CD14-positive monocyte (primary cell): ENCODE measurements at regions not wholly inside any gene's neighbourhood (a gene's known extent, or its start where the extent isn't known, plus 50 kb on each side); places are given as distances from the start of the nearest gene placed in this dataset.

ENCODE experiments used
- DNase-seq, 3 donors: peaks; one replicate each; pipeline ENCODE4 v3.0.0-alpha.2; 2011 to 2022
- H2AFZ ChIP-seq: 2 replicates; pipeline ENCODE4 v1.6.0; 2012; ENCODE audit warnings: mild to moderate bottlenecking, low read depth, low read length, inconsistent platforms; ENCODE audit not compliant: insufficient read depth, poor library complexity, severe bottlenecking
- H3K27ac ChIP-seq, 2 donors: 1 replicate in 1 of 2; 2 replicates in 1 of 2; pipeline ENCODE4 v1.5.1; 2012 to 2013; ENCODE audit warnings: low read length in 2 of 2, control low read depth in 1 of 2, inconsistent platforms in 1 of 2, low read depth in 1 of 2, mild to moderate bottlenecking in 1 of 2
- H3K27me3 ChIP-seq, 2 donors: one replicate each; pipeline versions ENCODE4 v1.6.0 to v1.6.1; 2011 to 2013; ENCODE audit warnings: low read length in 2 of 2; ENCODE audit not compliant: control insufficient read depth in 2 of 2, insufficient read depth in 2 of 2
- H3K36me3 ChIP-seq, 2 donors: replicated peaks in 1 of 2; 1 replicate in 1 of 2; 2 replicates in 1 of 2; pipeline versions ENCODE4 v1.5.1 to v1.6.1; 2012 to 2013; ENCODE audit warnings: low read length in 2 of 2, control low read depth in 1 of 2, inconsistent platforms in 1 of 2, mild to moderate bottlenecking in 1 of 2; ENCODE audit not compliant: insufficient read depth in 2 of 2, control insufficient read depth in 1 of 2
- H3K4me1 ChIP-seq, 2 donors: 1 replicate in 1 of 2; 2 replicates in 1 of 2; pipeline versions ENCODE4 v1.5.1 to v1.6.1; 2012 to 2013; ENCODE audit warnings: low read length in 2 of 2, control low read depth in 1 of 2, inconsistent platforms in 1 of 2, mild to moderate bottlenecking in 1 of 2, moderate library complexity in 1 of 2; ENCODE audit not compliant: insufficient read depth in 2 of 2, control insufficient read depth in 1 of 2
- H3K4me2 ChIP-seq: replicated peaks from 2 replicates; pipeline ENCODE3; 2012; ENCODE audit warnings: low read length, moderate library complexity, mild to moderate bottlenecking; ENCODE audit not compliant: poor library complexity, severe bottlenecking; ENCODE audit errors: extremely low read depth
- H3K4me3 ChIP-seq, 3 experiments: fragments of 200-600 bp in 1 of 3; sonication (generic) in 1 of 3; replicated peaks in 1 of 3; 1 replicate in 2 of 3; 2 replicates in 1 of 3; pipeline ENCODE4 v1.5.1; 2011 to 2013; ENCODE audit warnings: low read length in 3 of 3, mild to moderate bottlenecking in 3 of 3, control low read depth in 2 of 3, low read depth in 2 of 3, inconsistent platforms in 1 of 3, moderate library complexity in 1 of 3
- H3K79me2 ChIP-seq: 2 replicates; pipeline ENCODE4 v1.6.0; 2012; ENCODE audit warnings: mild to moderate bottlenecking, control low read depth, inconsistent platforms, low read length, moderate library complexity; ENCODE audit not compliant: insufficient read depth
- H3K9ac ChIP-seq: 2 replicates; pipeline ENCODE4 v1.6.0; 2017; ENCODE audit warnings: low read length, mild to moderate bottlenecking; ENCODE audit not compliant: insufficient read depth, poor library complexity, severe bottlenecking
- H3K9me3 ChIP-seq, 2 donors: replicated peaks in 1 of 2; 1 replicate in 1 of 2; 2 replicates in 1 of 2; pipeline versions ENCODE4 v1.5.1 to v1.6.1; 2012 to 2013; ENCODE audit warnings: low read length in 2 of 2, control low read depth in 1 of 2; ENCODE audit not compliant: control insufficient read depth in 1 of 2, insufficient read depth in 1 of 2
- H4K20me1 ChIP-seq: 2 replicates; pipeline ENCODE4 v1.6.0; 2012; ENCODE audit warnings: mild to moderate bottlenecking, low read length, control low read depth, moderate library complexity; ENCODE audit not compliant: insufficient read depth
- H3K27ac Mint-ChIP-seq, 7 donors: one replicate each; pipeline ENCODE4 v1.8.0; 2020; ENCODE audit warnings: mild to moderate bottlenecking in 7 of 7, mixed read lengths in 7 of 7, moderate library complexity in 6 of 7, inconsistent platforms in 2 of 7
- H3K27me3 Mint-ChIP-seq, 3 donors: one replicate each; pipeline ENCODE4 v1.8.0; 2021 to 2022; ENCODE audit warnings: low read depth in 3 of 3, mild to moderate bottlenecking in 3 of 3, mixed read lengths in 3 of 3, moderate library complexity in 3 of 3, inconsistent platforms in 1 of 3
- H3K36me3 Mint-ChIP-seq, 2 donors: one replicate each; pipeline ENCODE4 v1.8.0; 2020; ENCODE audit warnings: mixed read lengths in 2 of 2, inconsistent platforms in 1 of 2, mild to moderate bottlenecking in 1 of 2
- H3K4me1 Mint-ChIP-seq: one replicate; pipeline ENCODE4 v1.8.0; 2020; ENCODE audit warnings: mild to moderate bottlenecking, mixed read lengths
- H3K4me3 Mint-ChIP-seq, 2 donors: one replicate each; pipeline ENCODE4 v1.8.0; 2020; ENCODE audit warnings: mild to moderate bottlenecking in 2 of 2, mixed read lengths in 2 of 2, moderate library complexity in 1 of 2
- H3K9me3 Mint-ChIP-seq, 7 donors: one replicate each; pipeline ENCODE4 v1.8.0; 2020 to 2022; ENCODE audit warnings: mixed read lengths in 7 of 7, mild to moderate bottlenecking in 6 of 7, moderate library complexity in 6 of 7, inconsistent platforms in 2 of 7
- WGBS: methylation state at CpG from one replicate; pipeline ENCODE4 v1.1.5; 2013; ENCODE audit warnings: missing lambda C conversion rate; ENCODE audit not compliant: insufficient coverage; 5-methylcytosine and 5-hydroxymethylcytosine counted together
- intact Hi-C, 2 donors: fragments of 100-400 bp; cut with micrococcal nuclease; formaldehyde crosslinking; loops; one replicate each; pipeline versions ENCODE4 v1.15.0 to v1.15.1; 2023
- TF ChIP-seq, protein P1 (sequence below): fragments of 200-600 bp; IDR thresholded peaks from one replicate; pipeline ENCODE4 v1.8.0; 2022; ENCODE audit warnings: antibody characterized with exemption, mild to moderate bottlenecking

GRCh38 chr2:43131890-43132682, 94.3 kb downstream of the ZFP36L2 start:
- H3K27me3 ChIP-seq, result no peaks in the 10 kb centered on the region
- H3K4me2 ChIP-seq, result peak overlapping the region; percentile 68
- no peaks in the 10 kb centered on the region for H3K36me3 ChIP-seq
- H3K4me1 ChIP-seq, result peaks cover 100% of the 10 kb centered on the region in 2 donors
- DNase-seq, result peak in 2 of 3 donors; percentile 19 to 24
- Mint-ChIP-seq H3K36me3 (no peaks in the 10 kb centered on the region), H3K4me3 (peak overlapping the region in 1 of 2 donors; percentile 73), H3K27me3 (peaks cover 0 to 2% (median 0%) of the 10 kb centered on the region in 3 donors), H3K9me3 (peaks cover 0 to 3% (median 0%) of the 10 kb centered on the region in 7 donors), H3K4me1 (peaks cover 100% of the 10 kb centered on the region), H3K27ac (peak overlapping the region; percentile 92 to 99 (median 97))
- no peak overlapping the region for H2AFZ ChIP-seq
- TF ChIP-seq, protein P1, sequence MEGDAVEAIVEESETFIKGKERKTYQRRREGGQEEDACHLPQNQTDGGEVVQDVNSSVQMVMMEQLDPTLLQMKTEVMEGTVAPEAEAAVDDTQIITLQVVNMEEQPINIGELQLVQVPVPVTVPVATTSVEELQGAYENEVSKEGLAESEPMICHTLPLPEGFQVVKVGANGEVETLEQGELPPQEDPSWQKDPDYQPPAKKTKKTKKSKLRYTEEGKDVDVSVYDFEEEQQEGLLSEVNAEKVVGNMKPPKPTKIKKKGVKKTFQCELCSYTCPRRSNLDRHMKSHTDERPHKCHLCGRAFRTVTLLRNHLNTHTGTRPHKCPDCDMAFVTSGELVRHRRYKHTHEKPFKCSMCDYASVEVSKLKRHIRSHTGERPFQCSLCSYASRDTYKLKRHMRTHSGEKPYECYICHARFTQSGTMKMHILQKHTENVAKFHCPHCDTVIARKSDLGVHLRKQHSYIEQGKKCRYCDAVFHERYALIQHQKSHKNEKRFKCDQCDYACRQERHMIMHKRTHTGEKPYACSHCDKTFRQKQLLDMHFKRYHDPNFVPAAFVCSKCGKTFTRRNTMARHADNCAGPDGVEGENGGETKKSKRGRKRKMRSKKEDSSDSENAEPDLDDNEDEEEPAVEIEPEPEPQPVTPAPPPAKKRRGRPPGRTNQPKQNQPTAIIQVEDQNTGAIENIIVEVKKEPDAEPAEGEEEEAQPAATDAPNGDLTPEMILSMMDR, result no peak
- intact Hi-C loops, result loop anchor here (1.0 to 5.0 kb wide), 5 partner anchors 25 to 405 kb away; partner anchors contain the start of gene ZFP36L2 (in 1 of the 2)
- peak overlapping the region in 1 of 3 experiments; percentile 65 for H3K4me3 ChIP-seq
- H4K20me1 ChIP-seq, result no peaks in the 10 kb centered on the region
- H3K9me3 ChIP-seq, result no peaks in the 10 kb centered on the region
- H3K79me2 ChIP-seq, result peaks cover 18% of the 10 kb centered on the region
- H3K27ac ChIP-seq, result peak overlapping the region; percentile 92 to 96
- WGBS, result 0% methylated on average over 3 of the region's 12 CpGs
- H3K9ac ChIP-seq, result peak overlapping the region; percentile 67

- H3K4me1 ChIP-seq, result peaks cover 100% of the 10 kb centered on the region in 2 donors
- Mint-ChIP-seq H3K27ac (peak overlapping the region; percentile 92 to 99 (median 97)), H3K36me3 (no peaks in the 10 kb centered on the region), H3K9me3 (peaks cover 0 to 3% (median 0%) of the 10 kb centered on the region in 7 donors), H3K4me1 (peaks cover 98% of the 10 kb centered on the region), H3K27me3 (peaks cover 0 to 2% (median 0%) of the 10 kb centered on the region in 3 donors), H3K4me3 (peak overlapping the region; percentile 52 to 73)
- TF ChIP-seq, protein P1, result peak; percentile 84
- intact Hi-C loops, result loop anchor here (1.0 to 5.0 kb wide), 4 partner anchors 34 to 406 kb away; partner anchors contain the start of gene ZFP36L2 (in 1 of the 2)
- H3K27ac ChIP-seq, result peak overlapping the region; percentile 92 to 96
- peak overlapping the region; percentile 68 for H3K4me2 ChIP-seq
- no peaks in the 10 kb centered on the region for H3K9me3 ChIP-seq
- peak overlapping the region in 2 of 3 experiments; percentile 6 to 65 for H3K4me3 ChIP-seq
- H3K79me2 ChIP-seq, result peaks cover 18% of the 10 kb centered on the region
- H3K27me3 ChIP-seq, result no peaks in the 10 kb centered on the region
- DNase-seq, result peak; percentile 88 to 94 (median 92)
- no peaks in the 10 kb centered on the region for H3K36me3 ChIP-seq
- H2AFZ ChIP-seq, result no peak overlapping the region
- H4K20me1 ChIP-seq, result no peaks in the 10 kb centered on the region
- WGBS, result under 1% methylated on average over 17 of the region's 18 CpGs
- peak overlapping the region; percentile 67 for H3K9ac ChIP-seq
These were observed 95.1 kb downstream of the ZFP36L2 start for GRCh38 chr2:43131051-43131889.
